Liver (tissue), 3 donors: ENCODE measurements at regions not wholly inside any gene's neighbourhood (a gene's known extent, or its start where the extent isn't known, plus 50 kb on each side); places are given as distances from the start of the nearest gene placed in this dataset.

Experiments used
- ATF3 ChIP-seq: IDR thresholded peaks from 2 replicates; pipeline ENCODE4 v1.6.1; 2016; ENCODE audit warnings: antibody characterized with exemption
- CTCF ChIP-seq: fragments of 150-350 bp; IDR thresholded peaks from 2 replicates; pipeline ENCODE4 v1.5.1; 2017; ENCODE audit warnings: improper control_type of control experiment, low read depth, low read length; ENCODE audit not compliant: missing input control
- EGR1 ChIP-seq, 2 donors: IDR thresholded peaks; 2 replicates each; pipeline ENCODE4 v1.6.1; 2016 to 2018; ENCODE audit warnings: antibody characterized with exemption in 2 of 2, low read depth in 2 of 2
- GABPA ChIP-seq, 2 donors: IDR thresholded peaks in 1 of 2; conservative IDR thresholded peaks in 1 of 2; 2 replicates each; pipeline ENCODE4 v1.6.1; 2016; ENCODE audit warnings: antibody characterized with exemption in 2 of 2, mild to moderate bottlenecking in 1 of 2, moderate library complexity in 1 of 2
- HNF4A ChIP-seq, 2 donors: conservative IDR thresholded peaks; 2 replicates each; pipeline ENCODE4 v1.6.1; 2016; ENCODE audit warnings: antibody characterized with exemption in 2 of 2, mild to moderate bottlenecking in 2 of 2
- JUND ChIP-seq, 2 donors: IDR thresholded peaks; 2 replicates each; pipeline ENCODE4 v1.6.1; 2016; ENCODE audit warnings: antibody characterized with exemption in 2 of 2
- MAX ChIP-seq: IDR thresholded peaks from 2 replicates; pipeline ENCODE4 v1.6.1; 2016; ENCODE audit warnings: antibody characterized with exemption
- NR2F2 ChIP-seq: IDR thresholded peaks from 2 replicates; pipeline ENCODE4 v1.6.1; 2016; ENCODE audit warnings: antibody characterized with exemption
- RAD21 ChIP-seq, 2 donors: IDR thresholded peaks; 2 replicates each; pipeline ENCODE4 v1.6.1; 2016; ENCODE audit warnings: antibody characterized with exemption in 2 of 2, mild to moderate bottlenecking in 2 of 2
- REST ChIP-seq: IDR thresholded peaks from 2 replicates; pipeline ENCODE4 v1.6.1; 2016; ENCODE audit warnings: antibody characterized with exemption, mild to moderate bottlenecking
- RXRA ChIP-seq, 2 donors: IDR thresholded peaks; 2 replicates each; pipeline ENCODE4 v1.6.1; 2017 to 2018; ENCODE audit warnings: antibody characterized with exemption in 2 of 2, mild to moderate bottlenecking in 1 of 2
- TAF1 ChIP-seq: conservative IDR thresholded peaks from 2 replicates; pipeline ENCODE4 v1.6.1; 2016; ENCODE audit warnings: antibody characterized with exemption, mild to moderate bottlenecking
- ZBTB33 ChIP-seq: IDR thresholded peaks from 2 replicates; pipeline ENCODE4 v1.6.1; 2016; ENCODE audit warnings: antibody characterized with exemption
- donor health status: healthy.
- donor health status: healthy.

GRCh38 chr3:162143180-162143579, 646.6 kb downstream of the OTOL1 start:
- TF ChIP-seq RXRA (IDR thresholded peaks at IDR 0.05), result no peak
- no peak for TF ChIP-seq CTCF
- no peak for TF ChIP-seq ATF3
- no peak for TF ChIP-seq MAX
- no peak for TF ChIP-seq ZBTB33
- TF ChIP-seq RAD21 (IDR thresholded peaks at IDR 0.05), result no peak
- TF ChIP-seq REST, result no peak
- no peak for TF ChIP-seq EGR1 (IDR thresholded peaks at IDR 0.05; ENCODE audit: low read depth in 2 of 2)
- TF ChIP-seq TAF1, result no peak
- TF ChIP-seq HNF4A (conservative IDR thresholded peaks at IDR 0.05), result no peak
- TF ChIP-seq NR2F2, result no peak
- TF ChIP-seq GABPA (IDR thresholded peaks at IDR 0.05 in 1 of 2, conservative IDR thresholded peaks at IDR 0.05 in 1 of 2), result no peak
- no peak for TF ChIP-seq JUND (IDR thresholded peaks at IDR 0.05)
